Activated CD8-positive, alpha-beta memory T cell treated with anti-CD3 and anti-CD28 coated beads, Interleukin-2, amount 10 ng/mL, durations not matched to agents 7 days and 5 days (primary cell): ENCODE measurements at regions not wholly inside any gene's neighbourhood (a gene's known extent, or its start where the extent isn't known, plus 50 kb on each side); places are given as distances from the start of the nearest gene placed in this dataset.

Experiments used
- ATAC-seq: fragments of 150-1000 bp; cut with Tn5 transposase; one replicate; pipeline ENCODE4 v1.10.0; 2021; ENCODE audit warnings: moderate library complexity
- CTCF ChIA-PET: fragments of 350-600 bp; sonication (Branson Sonifier 250); formaldehyde crosslinking; loops from one replicate; lab custom pipeline; 2021; ENCODE audit warnings: antibody characterized with exemption; lab: Charles Lee
- DNase-seq: peaks from one replicate; pipeline ENCODE4 v3.0.0-alpha.2; 2020
- H3K27ac Mint-ChIP-seq: one replicate; pipeline ENCODE4 v1.8.0; 2021; ENCODE audit warnings: mild to moderate bottlenecking, mixed read lengths
- H3K27me3 Mint-ChIP-seq: one replicate; pipeline ENCODE4 v1.8.0; 2021; ENCODE audit warnings: mixed read lengths
- H3K36me3 Mint-ChIP-seq: one replicate; pipeline ENCODE4 v1.8.0; 2021; ENCODE audit warnings: mild to moderate bottlenecking, mixed read lengths
- H3K4me1 Mint-ChIP-seq: one replicate; pipeline ENCODE4 v1.8.0; 2021; ENCODE audit warnings: mixed read lengths
- H3K4me3 Mint-ChIP-seq: one replicate; pipeline ENCODE4 v1.8.0; 2021; ENCODE audit warnings: mild to moderate bottlenecking, moderate library complexity, mixed read lengths
- H3K9me3 Mint-ChIP-seq: one replicate; pipeline ENCODE4 v1.8.0; 2022; ENCODE audit warnings: low read depth, mixed read lengths

DNA sequence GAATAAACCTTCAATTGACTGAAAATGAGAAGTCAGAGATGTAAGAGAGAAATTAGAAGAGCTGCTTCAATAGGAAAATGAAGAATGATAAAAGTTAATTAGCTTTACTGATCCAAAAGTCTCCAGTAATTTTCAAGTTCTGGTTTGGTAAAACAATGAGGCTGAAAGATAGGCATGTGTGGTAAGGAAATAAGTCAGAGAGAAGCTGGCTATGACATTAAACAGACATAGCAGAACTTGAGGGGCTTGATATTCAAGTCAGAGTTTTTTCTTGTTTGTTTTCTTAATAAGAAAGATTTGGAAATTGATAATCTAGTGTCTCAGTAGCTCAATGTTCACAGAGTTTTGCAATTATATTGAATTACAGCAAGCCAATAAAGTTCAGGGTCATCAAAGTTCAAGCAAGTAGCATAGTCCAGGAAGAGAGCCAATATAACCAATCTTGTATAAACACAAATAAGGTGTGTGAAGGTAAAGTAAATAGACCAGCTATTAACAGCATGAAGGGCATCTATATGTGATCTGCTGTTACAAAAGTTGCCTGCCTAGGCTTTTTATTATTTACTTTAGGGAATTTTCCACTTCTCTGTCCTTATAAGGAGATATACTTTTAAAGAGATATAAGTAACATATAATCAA lies 1111.5 kb downstream of the TRHDE start:
- Mint-ChIP-seq H3K9me3 (peaks cover 2% of the 10 kb centered on the region), H3K4me1 (no peaks in the 10 kb centered on the region), H3K4me3 (no peak overlapping the region), H3K27me3 (no peaks in the 10 kb centered on the region), H3K36me3 (no peaks in the 10 kb centered on the region), H3K27ac (no peak overlapping the region)
- no peak for ATAC-seq
- DNase-seq, result no peak
- CTCF ChIA-PET, result no interaction called here

DNA sequence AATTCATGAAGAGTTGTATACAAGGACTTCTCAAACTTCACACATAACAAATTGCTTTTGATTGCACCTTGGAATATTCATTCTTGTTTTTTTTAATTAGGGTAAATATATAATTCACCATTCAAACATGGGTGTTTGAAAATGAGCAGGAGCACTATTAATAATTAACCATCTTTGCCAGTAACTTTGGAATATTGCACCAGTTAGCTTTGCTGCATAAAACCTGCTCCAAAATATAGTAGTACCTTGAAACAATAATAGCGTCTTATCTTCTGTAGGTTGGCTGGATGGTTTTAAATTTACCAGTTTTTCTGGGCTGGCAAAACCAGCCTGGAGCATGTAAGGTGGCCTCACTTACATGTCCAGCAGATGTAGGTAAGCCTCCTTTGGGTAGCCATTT lies 1112.4 kb downstream of the TRHDE start:
- H3K27me3 Mint-ChIP-seq, result no peaks in the 10 kb centered on the region
- ATAC-seq (no peak), DNase-seq (no peak)
- H3K27ac Mint-ChIP-seq, result no peak overlapping the region
- no peaks in the 10 kb centered on the region for H3K4me1 Mint-ChIP-seq
- no peak overlapping the region for H3K4me3 Mint-ChIP-seq
- CTCF ChIA-PET, result no interaction called here
- H3K36me3 Mint-ChIP-seq, result no peaks in the 10 kb centered on the region
- peaks cover 2% of the 10 kb centered on the region for H3K9me3 Mint-ChIP-seq

- Mint-ChIP-seq H3K4me3 (no peak overlapping the region), H3K9me3 (peaks cover 4% of the 10 kb centered on the region), H3K36me3 (no peaks in the 10 kb centered on the region), H3K27ac (no peak overlapping the region), H3K27me3 (no peaks in the 10 kb centered on the region), H3K4me1 (no peaks in the 10 kb centered on the region)
- ATAC-seq (no peak), DNase-seq (no peak)
- CTCF ChIA-PET, result no interaction called here
These were observed 1118.1 kb downstream of the TRHDE start for GRCh38 chr12:73390261-73390660.

DNA sequence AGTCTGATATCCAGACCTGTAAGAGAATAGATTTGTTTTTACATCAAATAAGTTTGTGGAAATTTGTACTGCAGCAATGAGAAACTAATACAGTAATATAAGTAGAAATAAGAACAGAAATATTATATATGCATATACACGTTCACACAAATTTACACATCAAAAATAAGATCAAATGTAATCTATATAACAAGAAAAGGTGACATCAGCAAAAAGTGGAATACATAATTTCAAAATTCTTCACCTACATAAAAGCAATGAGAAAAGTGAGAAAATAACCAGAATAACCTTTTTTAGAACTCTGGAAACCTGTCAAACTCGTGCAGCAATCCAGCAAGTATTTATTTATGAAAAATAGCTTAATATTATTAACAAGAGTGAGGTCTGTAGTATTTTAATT lies 1124.6 kb upstream of the ATXN7L3B start:
- CTCF ChIA-PET, result no interaction called here
- Mint-ChIP-seq H3K9me3 (peaks cover 10% of the 10 kb centered on the region), H3K36me3 (no peaks in the 10 kb centered on the region), H3K4me1 (no peaks in the 10 kb centered on the region), H3K27ac (no peak overlapping the region), H3K27me3 (no peaks in the 10 kb centered on the region), H3K4me3 (no peak overlapping the region)
- no peak for ATAC-seq
- DNase-seq, result no peak

DNA sequence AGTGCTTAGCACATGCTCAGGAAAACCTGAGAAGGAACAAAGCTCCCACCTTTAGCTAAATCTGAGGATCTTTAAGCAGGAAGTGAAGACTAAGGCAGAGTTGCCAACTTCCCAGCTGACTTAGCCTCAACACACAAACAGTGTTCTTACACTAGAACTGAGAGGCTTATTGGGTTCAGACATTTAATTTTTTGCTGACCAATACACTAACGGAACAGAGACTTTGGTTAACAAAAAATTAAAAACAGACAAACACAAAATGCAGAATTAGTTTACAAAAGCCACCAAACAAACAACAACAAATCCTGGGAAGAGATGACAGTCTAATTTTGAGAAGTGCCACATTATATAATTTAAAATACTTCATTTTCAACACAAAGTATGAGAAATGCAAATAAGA lies 1123.7 kb upstream of the ATXN7L3B start:
- Mint-ChIP-seq H3K36me3 (no peaks in the 10 kb centered on the region), H3K9me3 (peaks cover 10% of the 10 kb centered on the region), H3K4me1 (no peaks in the 10 kb centered on the region), H3K27me3 (no peaks in the 10 kb centered on the region), H3K4me3 (no peak overlapping the region), H3K27ac (no peak overlapping the region)
- ATAC-seq, result no peak
- CTCF ChIA-PET, result no interaction called here
- DNase-seq, result no peak

GRCh38 chr12:73414926-73415325 lies 1122.7 kb upstream of the ATXN7L3B start:
- Mint-ChIP-seq H3K36me3 (no peaks in the 10 kb centered on the region), H3K4me1 (no peaks in the 10 kb centered on the region), H3K27ac (no peak overlapping the region), H3K4me3 (no peak overlapping the region), H3K9me3 (peaks cover 10% of the 10 kb centered on the region), H3K27me3 (no peaks in the 10 kb centered on the region)
- ATAC-seq, result no peak
- no peak for DNase-seq
- CTCF ChIA-PET, result no interaction called here

- H3K27ac Mint-ChIP-seq, result no peak overlapping the region
- no peak for ATAC-seq
- H3K9me3 Mint-ChIP-seq, result peaks cover 10% of the 10 kb centered on the region
- CTCF ChIA-PET, result no interaction called here
- no peaks in the 10 kb centered on the region for H3K36me3 Mint-ChIP-seq
- no peaks in the 10 kb centered on the region for H3K27me3 Mint-ChIP-seq
- H3K4me1 Mint-ChIP-seq, result peaks cover 2% of the 10 kb centered on the region
- DNase-seq, result no peak
- no peak overlapping the region for H3K4me3 Mint-ChIP-seq
These were observed 1119.1 kb upstream of the ATXN7L3B start for GRCh38 chr12:73418541-73418940.

DNA sequence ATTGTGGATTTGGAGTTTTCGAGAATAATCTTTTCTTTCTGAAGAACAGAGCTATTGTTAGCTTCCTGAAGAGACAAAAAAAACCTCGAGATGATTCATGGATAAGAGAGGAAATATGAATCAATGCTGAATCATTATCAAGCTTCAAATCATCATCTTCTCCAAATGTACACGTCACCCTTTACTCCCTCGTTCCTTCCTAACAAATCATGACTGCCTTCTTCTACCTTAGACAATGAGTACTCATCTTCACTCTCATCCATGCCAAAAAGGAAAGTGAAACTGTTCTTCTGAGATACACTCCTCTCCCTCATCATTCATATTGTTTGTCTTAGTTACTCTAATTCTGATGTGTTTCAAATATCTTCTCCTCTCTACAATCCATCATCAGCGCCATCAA lies 1115.8 kb upstream of the ATXN7L3B start:
- Mint-ChIP-seq H3K36me3 (no peaks in the 10 kb centered on the region), H3K9me3 (peaks cover 9% of the 10 kb centered on the region), H3K27me3 (no peaks in the 10 kb centered on the region), H3K4me3 (no peak overlapping the region), H3K4me1 (peaks cover 2% of the 10 kb centered on the region), H3K27ac (no peak overlapping the region)
- CTCF ChIA-PET, result no interaction called here
- ATAC-seq, result peak; percentile 33
- no peak for DNase-seq

GRCh38 chr12:73424484-73424883 lies 1113.2 kb upstream of the ATXN7L3B start:
- CTCF ChIA-PET, result no interaction called here
- no peaks in the 10 kb centered on the region for H3K27me3 Mint-ChIP-seq
- no peak overlapping the region for H3K27ac Mint-ChIP-seq
- peaks cover 7% of the 10 kb centered on the region for H3K9me3 Mint-ChIP-seq
- peaks cover 2% of the 10 kb centered on the region for H3K4me1 Mint-ChIP-seq
- ATAC-seq, result no peak
- no peak overlapping the region for H3K4me3 Mint-ChIP-seq
- DNase-seq, result no peak
- no peaks in the 10 kb centered on the region for H3K36me3 Mint-ChIP-seq

GRCh38 chr12:73445658-73446324 lies 1091.8 kb upstream of the ATXN7L3B start:
- no peak for DNase-seq
- no peak overlapping the region for H3K27ac Mint-ChIP-seq
- no peaks in the 10 kb centered on the region for H3K9me3 Mint-ChIP-seq
- ATAC-seq, result no peak
- H3K36me3 Mint-ChIP-seq, result no peaks in the 10 kb centered on the region
- H3K4me3 Mint-ChIP-seq, result no peak overlapping the region
- peaks cover 6% of the 10 kb centered on the region for H3K4me1 Mint-ChIP-seq
- H3K27me3 Mint-ChIP-seq, result no peaks in the 10 kb centered on the region
- CTCF ChIA-PET, result no interaction called here

DNA sequence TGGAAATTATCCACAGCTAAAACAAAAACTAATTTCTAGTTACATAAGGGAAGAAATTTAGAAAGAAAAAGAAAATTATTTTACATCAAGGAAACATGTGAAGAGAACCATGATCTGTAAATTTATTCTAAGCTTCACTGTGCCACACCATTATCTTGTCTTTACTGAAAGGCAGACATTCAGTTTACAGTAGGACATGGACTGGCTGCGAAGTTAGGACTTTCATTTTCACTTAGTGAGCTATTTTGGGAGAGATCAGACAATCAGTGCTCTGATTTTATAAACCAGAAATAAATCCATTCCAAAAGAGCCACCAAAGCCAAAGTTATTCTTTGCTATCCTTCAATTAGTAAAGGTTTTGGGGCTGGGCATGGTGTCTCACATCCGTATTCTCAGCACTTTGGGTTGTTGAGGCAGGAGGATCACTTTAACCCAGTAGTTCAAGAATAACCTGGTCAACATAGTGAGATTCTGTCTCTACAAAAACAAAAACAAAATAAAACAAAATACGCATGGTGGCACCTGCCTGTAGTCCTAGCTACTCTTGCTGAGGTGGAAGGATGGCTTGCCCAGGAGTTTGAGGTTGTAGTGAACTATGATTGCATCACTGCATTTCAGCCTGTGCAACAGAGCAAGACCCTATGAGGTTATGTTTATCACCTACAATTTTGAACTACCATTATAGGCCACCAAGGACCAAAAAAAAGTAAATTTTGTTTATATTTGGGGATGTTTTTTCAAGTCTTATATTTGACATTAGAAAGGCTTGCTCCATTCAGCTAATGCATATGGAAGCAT lies 1084.8 kb upstream of the ATXN7L3B start:
- Mint-ChIP-seq H3K27ac (no peak overlapping the region), H3K9me3 (no peaks in the 10 kb centered on the region), H3K4me1 (no peaks in the 10 kb centered on the region), H3K4me3 (no peak overlapping the region), H3K27me3 (no peaks in the 10 kb centered on the region), H3K36me3 (no peaks in the 10 kb centered on the region)
- DNase-seq (no peak), ATAC-seq (no peak)
- CTCF ChIA-PET, result no interaction called here

DNA sequence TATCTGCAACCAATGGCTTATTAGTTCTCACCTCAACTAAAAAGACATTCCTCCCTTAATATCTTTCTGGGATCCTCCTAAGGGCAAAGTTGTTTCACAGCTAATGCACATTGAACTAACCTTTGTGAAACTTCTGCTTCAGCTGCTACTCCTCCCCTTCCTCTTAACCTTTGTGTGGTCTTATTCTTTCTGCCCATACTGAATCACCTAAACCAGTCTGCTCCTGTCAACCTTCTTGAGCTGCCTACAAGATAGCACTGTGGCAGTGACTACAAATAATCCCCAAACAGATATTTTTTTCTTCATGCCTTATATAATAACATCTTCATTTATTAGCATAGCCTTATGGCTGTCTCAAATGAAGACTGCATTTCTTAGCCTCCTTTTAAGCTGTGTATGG lies 1077.4 kb upstream of the ATXN7L3B start:
- DNase-seq, result no peak
- CTCF ChIA-PET, result no interaction called here
- Mint-ChIP-seq H3K4me3 (no peak overlapping the region), H3K27ac (no peak overlapping the region), H3K36me3 (no peaks in the 10 kb centered on the region), H3K9me3 (peaks cover 6% of the 10 kb centered on the region), H3K27me3 (no peaks in the 10 kb centered on the region), H3K4me1 (no peaks in the 10 kb centered on the region)
- no peak for ATAC-seq

- H3K36me3 Mint-ChIP-seq, result no peaks in the 10 kb centered on the region
- ATAC-seq (no peak), DNase-seq (no peak)
- no peak overlapping the region for H3K4me3 Mint-ChIP-seq
- H3K27ac Mint-ChIP-seq, result no peak overlapping the region
- CTCF ChIA-PET, result no interaction called here
- H3K27me3 Mint-ChIP-seq, result no peaks in the 10 kb centered on the region
- peaks cover 13% of the 10 kb centered on the region for H3K9me3 Mint-ChIP-seq
- H3K4me1 Mint-ChIP-seq, result no peaks in the 10 kb centered on the region
These were observed 1072.5 kb upstream of the ATXN7L3B start for GRCh38 chr12:73465106-73465505.

- Mint-ChIP-seq H3K9me3 (peaks cover 18% of the 10 kb centered on the region), H3K4me1 (no peaks in the 10 kb centered on the region), H3K36me3 (no peaks in the 10 kb centered on the region), H3K27ac (no peak overlapping the region), H3K4me3 (no peak overlapping the region), H3K27me3 (no peaks in the 10 kb centered on the region)
- DNase-seq (no peak), ATAC-seq (no peak)
- CTCF ChIA-PET, result no interaction called here
These were observed 1051.4 kb upstream of the ATXN7L3B start for GRCh38 chr12:73486256-73486655.
